GM18951 (cell line): ENCODE measurements at regions not wholly inside any gene's neighbourhood (a gene's known extent, or its start where the extent isn't known, plus 50 kb on each side); places are given as distances from the start of the nearest gene placed in this dataset.

Experiments used
- POLR2A ChIP-seq: IDR thresholded peaks from 4 replicates; pipeline ENCODE4 v1.6.1; 2011; ENCODE audit warnings: mild to moderate bottlenecking; ENCODE audit not compliant: insufficient read length, insufficient read depth; ENCODE audit errors: extremely low read depth
- in situ Hi-C: fragments of 300-500 bp; cut with MboI; formaldehyde crosslinking; loops from one replicate; pipeline ENCODE4 v1.12.0; 2022; ENCODE audit warnings: low sequenced_read_pairs, mixed read lengths, inconsistent platforms; ENCODE audit not compliant: unreplicated experiment

DNA sequence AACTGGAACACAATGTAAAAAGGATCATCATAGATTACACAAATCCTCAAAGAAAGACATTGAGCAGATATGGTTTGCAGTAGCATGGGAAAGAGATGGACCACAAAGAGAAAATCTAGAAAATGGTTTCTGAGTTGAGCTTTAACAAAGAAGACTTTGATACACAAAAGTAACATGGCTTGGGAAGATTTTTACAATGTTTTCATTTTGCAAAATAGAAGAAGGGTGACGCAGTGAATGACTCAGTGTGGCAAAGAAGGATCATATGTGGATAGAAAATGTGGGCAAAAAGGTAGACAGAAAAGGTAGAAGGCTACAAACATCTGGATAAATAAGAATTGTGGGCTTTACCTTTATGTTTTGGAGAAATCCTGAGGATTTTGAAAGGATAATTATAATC lies 1220.5 kb downstream of the PCDH17 start:
- in situ Hi-C loops = no loop called here

DNA sequence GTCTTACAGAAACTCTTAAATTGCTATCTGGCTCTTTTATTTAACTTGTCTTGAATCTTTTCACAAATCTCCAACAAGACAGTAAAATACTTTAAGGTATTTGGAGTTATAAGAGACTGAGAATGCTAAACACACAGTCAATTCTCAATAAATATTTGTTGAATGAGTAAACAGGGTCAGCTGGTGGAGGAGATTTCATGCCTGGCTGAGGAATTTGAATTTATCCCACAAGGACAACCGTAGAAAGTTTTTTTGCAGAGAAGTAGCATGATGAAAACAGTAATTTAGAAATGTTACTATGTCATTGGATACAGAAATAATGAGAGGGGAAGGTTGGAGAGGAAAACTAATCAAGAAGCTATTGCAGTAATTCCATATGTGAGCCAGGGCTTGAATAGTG lies 1223.7 kb downstream of the PCDH17 start:
- in situ Hi-C loops = no loop called here
- no peak for TF ChIP-seq POLR2A

More for the DNA sequence above, 1220.5 kb downstream of the PCDH17 start:
- TF ChIP-seq POLR2A = no peak

DNA sequence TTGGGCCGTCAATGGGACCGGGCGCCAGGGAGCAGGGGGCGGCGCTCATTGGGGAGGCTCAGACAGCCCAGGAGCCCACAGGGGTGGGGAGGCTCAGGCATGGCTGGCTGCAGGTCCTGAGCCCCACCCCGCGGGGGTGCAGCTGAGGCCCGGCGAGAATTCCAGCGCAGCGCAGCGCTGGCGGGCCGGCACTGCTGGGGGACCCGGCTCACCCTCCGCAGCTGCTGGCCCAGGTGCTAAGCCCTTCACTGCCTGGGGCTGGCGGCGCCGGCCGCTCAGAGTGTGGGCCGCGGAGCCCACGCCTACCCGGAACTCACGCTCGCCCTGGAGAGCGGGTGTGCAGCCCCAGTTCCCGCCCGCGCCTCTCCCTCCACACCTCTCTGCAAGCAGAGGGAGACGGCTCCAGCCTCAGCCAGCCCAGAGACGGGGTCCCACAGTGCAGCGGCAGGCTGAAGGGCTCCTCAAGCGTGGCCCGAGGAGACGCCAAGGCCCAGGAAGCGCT lies 1227.4 kb downstream of the PCDH17 start:
- in situ Hi-C loops = no loop called here
- TF ChIP-seq POLR2A = no peak

GRCh38 chr13:58865286-58865685 lies 1233.7 kb downstream of the PCDH17 start:
- in situ Hi-C loops = no loop called here
- no peak for TF ChIP-seq POLR2A

DNA sequence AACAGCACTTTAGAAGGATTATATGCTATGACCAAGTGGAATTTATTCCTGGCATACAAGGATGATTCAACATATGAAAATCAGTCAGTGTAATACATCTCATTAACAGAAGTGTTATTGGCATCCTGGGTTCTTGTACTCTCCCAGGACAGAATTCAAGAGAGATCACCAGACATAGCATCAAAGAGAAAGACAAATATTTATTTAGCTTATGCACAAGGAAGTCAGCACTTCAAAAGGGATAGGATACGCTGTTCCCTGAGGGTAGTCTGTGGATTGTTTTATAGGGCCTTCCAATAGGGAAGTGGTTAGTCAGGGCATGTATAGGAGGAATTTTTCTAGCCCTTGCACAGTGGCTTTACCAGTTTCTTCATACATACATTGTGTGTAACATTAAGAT lies 1238.0 kb downstream of the PCDH17 start:
- TF ChIP-seq POLR2A = no peak
- in situ Hi-C loops = no loop called here

- TF ChIP-seq POLR2A = no peak
These were observed 1244.9 kb downstream of the PCDH17 start for GRCh38 chr13:58876473-58876872.

GRCh38 chr13:58879114-58879513 lies 1247.6 kb downstream of the PCDH17 start:
- in situ Hi-C loops = no loop called here
- no peak for TF ChIP-seq POLR2A

More at GRCh38 chr13:58876473-58876872, 1244.9 kb downstream of the PCDH17 start:
- in situ Hi-C loops = no loop called here

- TF ChIP-seq POLR2A = no peak
- in situ Hi-C loops = no loop called here
These were observed 1251.0 kb downstream of the PCDH17 start for GRCh38 chr13:58882516-58882915.

GRCh38 chr13:58883405-58883804 lies 1251.9 kb downstream of the PCDH17 start:
- in situ Hi-C loops = no loop called here
- TF ChIP-seq POLR2A = no peak

DNA sequence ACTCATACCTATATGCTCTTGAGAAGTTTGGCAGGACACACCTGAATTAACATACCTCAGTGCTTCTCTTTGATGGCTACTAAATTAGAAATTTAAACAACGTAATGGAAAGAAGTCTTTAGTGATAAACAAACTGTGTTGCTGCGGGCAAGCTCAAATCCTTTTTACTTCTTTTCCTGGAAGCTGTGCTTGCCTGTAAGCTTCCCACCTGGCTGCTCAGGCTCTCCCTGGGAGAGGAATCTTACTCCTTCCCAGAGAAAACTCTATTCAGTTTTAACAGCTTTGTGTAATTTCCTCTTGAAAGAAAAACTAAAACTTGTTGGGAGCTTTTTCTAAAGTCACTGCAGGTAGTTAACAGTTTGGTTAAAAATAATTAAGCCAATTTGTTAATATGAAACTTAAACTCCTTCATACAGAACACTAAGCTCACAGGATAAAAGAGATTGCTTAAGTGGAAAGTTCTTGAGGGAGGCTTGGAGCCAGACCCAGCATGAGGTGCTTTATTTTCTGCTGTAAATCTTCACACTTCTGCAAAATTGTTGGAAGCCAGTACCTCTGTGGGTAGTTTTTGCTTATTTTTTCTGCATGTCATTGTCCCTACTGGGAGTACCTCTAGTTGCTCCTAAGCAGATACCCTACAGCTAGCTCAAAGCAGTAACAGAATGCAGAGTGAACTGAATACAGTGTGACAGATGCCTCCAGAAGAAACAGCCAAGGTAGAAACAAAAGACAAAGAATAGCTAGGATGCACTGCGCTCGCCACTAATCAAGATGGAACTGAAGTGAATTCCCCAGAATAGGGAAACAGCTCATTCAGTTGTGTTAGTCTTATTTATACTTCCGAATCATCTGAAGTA lies 1253.0 kb downstream of the PCDH17 start:
- in situ Hi-C loops = no loop called here
- TF ChIP-seq POLR2A = no peak

DNA sequence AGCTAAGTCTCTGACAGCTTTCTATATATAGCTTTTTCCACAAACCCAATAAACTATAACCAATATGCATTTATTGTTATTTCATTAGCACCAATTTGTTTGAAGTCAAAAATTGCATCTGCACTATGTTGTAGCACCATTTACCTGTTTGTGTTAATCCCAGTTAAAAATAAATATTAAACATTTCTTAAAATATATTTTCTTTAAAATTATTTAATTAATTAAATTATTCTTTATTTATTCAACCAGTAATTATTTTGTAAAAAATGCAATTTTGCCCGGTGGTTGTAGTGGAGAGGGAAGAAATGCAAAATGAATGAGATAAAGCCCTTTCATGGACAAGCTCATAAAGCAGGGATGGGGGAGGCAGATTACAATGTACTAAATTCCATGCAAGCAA lies 1257.9 kb downstream of the PCDH17 start:
- in situ Hi-C loops = no loop called here
- no peak for TF ChIP-seq POLR2A

- in situ Hi-C loops = no loop called here
- no peak for TF ChIP-seq POLR2A
These were observed 1261.9 kb downstream of the PCDH17 start for GRCh38 chr13:58893396-58893795.

DNA sequence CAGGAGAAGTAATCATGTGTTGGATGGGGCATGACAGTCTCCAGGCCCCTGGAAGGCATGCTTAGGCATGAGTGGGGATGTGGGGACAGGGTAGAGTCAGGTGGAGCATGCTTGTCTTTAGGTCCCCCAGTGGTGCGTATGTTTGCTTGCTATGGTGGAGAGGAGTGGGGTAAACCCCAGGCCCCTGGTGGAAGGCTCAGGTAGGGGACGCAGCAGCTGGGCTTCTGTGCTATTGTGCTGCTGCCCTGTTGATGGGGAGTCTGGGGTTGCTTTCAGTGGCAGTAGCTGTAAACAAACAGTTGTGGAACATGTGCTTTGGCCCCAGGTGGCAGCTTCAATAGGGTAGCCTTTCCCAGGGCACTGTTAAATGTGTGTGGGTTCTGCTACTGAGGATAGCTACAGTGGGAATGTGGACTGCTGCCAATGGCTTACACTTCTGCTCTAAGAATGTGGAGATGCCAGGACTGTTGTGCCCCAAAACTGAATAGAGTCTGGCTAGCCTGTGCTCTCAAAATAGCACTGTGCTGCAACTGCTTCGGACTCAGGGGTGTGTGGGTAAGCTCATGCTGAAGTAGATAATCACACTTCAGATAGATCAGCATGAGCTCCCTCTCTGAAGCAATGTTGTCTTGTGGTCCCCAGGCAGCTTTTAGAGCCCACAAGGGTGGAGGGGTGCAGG lies 1257.3 kb downstream of the DIAPH3 start:
- no peak for TF ChIP-seq POLR2A
- in situ Hi-C loops = no loop called here

DNA sequence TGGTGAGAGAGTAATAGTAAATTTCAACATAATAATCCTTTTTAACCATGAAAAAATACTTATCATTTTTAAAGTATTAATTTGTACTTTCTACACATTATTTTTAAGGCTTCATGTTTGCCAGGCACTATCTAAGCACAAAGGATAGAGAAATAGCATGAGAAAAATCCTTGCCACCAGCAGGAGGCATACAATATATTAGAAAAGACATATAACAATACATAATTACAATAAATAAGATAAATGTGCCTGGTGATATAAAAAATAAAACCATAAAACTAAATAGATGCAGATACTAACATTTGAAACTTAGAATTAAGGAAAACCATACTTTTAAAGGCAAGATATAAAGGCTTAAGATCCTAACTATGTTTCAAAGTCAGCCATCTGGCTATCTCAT lies 1256.4 kb downstream of the DIAPH3 start:
- in situ Hi-C loops = no loop called here
- TF ChIP-seq POLR2A = no peak
